Endothelial cell of umbilical vein (primary cell): ENCODE measurements at regions not wholly inside any gene's neighbourhood (a gene's known extent, or its start where the extent isn't known, plus 50 kb on each side); places are given as distances from the start of the nearest gene placed in this dataset.

Experiments
- BruUV-seq: library from RNA; stranded (reverse); fragments of 400-500 nt; replicated peaks from 2 replicates; lab custom pipeline; 2021; lab: Mats Ljungman, UMichigan
- CTCF ChIA-PET: fragments of 300-600, 350-600 bp; sonication (Branson Sonifier 250); formaldehyde crosslinking; loops from one replicate; lab custom pipeline; 2021; ENCODE audit warnings: antibody characterized with exemption, inconsistent platforms; lab: Charles Lee
- POLR2A ChIA-PET: fragments of 300-600, 350-600 bp; sonication (Branson Sonifier 250); formaldehyde crosslinking; loops from one replicate; lab custom pipeline; 2021; ENCODE audit warnings: antibody characterized with exemption, inconsistent platforms; lab: Charles Lee
- DNase-seq: peaks from one replicate; pipeline ENCODE4 v3.0.0-alpha.2; 2011; ENCODE audit warnings: low read depth, low spot score
- FAIRE-seq: peaks from 2 replicates; lab custom pipeline; 2011; peaks lifted over from hg19 to GRCh38; lab: Jason Lieb, UNC
- H2AFZ ChIP-seq: 2 replicates; pipeline ENCODE4 v1.6.0; 2012; ENCODE audit warnings: low read depth, low read length, control low read depth, inconsistent platforms
- H3K27ac ChIP-seq: 2 replicates; pipeline ENCODE4 v1.5.1; 2011; ENCODE audit warnings: low read depth, mild to moderate bottlenecking, control low read depth, low read length, moderate library complexity; ENCODE audit not compliant: insufficient read depth
- H3K27me3 ChIP-seq, 2 experiments: 2 replicates each; pipeline versions ENCODE4 v1.6.0 to v1.6.1; 2011; ENCODE audit warnings: low read length in 2 of 2, mixed read lengths in 1 of 2; ENCODE audit not compliant: control insufficient read depth in 2 of 2, insufficient read depth in 2 of 2
- H3K36me3 ChIP-seq, 2 experiments: 2 replicates in 1 of 2; 3 replicates in 1 of 2; pipeline ENCODE4 v1.5.1; 2011; ENCODE audit warnings: low read length in 2 of 2, mild to moderate bottlenecking in 1 of 2, moderate library complexity in 1 of 2; ENCODE audit not compliant: control insufficient read depth in 2 of 2, insufficient read depth in 2 of 2; ENCODE audit errors: extremely low read depth in 1 of 2
- H3K4me1 ChIP-seq: 3 replicates; pipeline ENCODE4 v1.5.1; 2011; ENCODE audit warnings: mild to moderate bottlenecking, low read length; ENCODE audit not compliant: control insufficient read depth, insufficient read depth; ENCODE audit errors: extremely low read depth
- H3K4me2 ChIP-seq: 2 replicates; pipeline ENCODE4 v1.6.1; 2011; ENCODE audit warnings: low read length, control low read depth, mixed read lengths; ENCODE audit not compliant: insufficient read depth
- H3K4me3 ChIP-seq, 3 experiments: fragments of 200-600 bp in 1 of 3; sonication (generic), shearing (Covaris generic) in 1 of 3; replicated peaks in 1 of 3; 2 replicates each; pipeline ENCODE4 v1.5.1; 2011 to 2016; ENCODE audit warnings: control low read depth in 3 of 3, low read length in 3 of 3, mild to moderate bottlenecking in 2 of 3, inconsistent platforms in 1 of 3, low read depth in 1 of 3, moderate library complexity in 1 of 3; ENCODE audit not compliant: insufficient read depth in 1 of 3
- H3K79me2 ChIP-seq: 2 replicates; pipeline ENCODE4 v1.6.0; 2012; ENCODE audit warnings: low read length, inconsistent platforms; ENCODE audit not compliant: control insufficient read depth, insufficient read depth
- H3K9ac ChIP-seq: replicated peaks from 2 replicates; pipeline ENCODE3; 2011; ENCODE audit warnings: low read length, control low read depth; ENCODE audit not compliant: insufficient read depth; ENCODE audit errors: extremely low read depth
- H3K9me1 ChIP-seq: replicated peaks from 3 replicates; pipeline ENCODE4 v1.6.0; 2011; ENCODE audit warnings: mild to moderate bottlenecking, low read length; ENCODE audit not compliant: control insufficient read depth, insufficient read depth; ENCODE audit errors: extremely low read depth
- H3K9me3 ChIP-seq: replicated peaks from 2 replicates; pipeline ENCODE4 v1.5.1; 2012; ENCODE audit warnings: low read length, inconsistent platforms; ENCODE audit not compliant: control insufficient read depth, insufficient read depth
- H4K20me1 ChIP-seq: replicated peaks from 2 replicates; pipeline ENCODE3; 2011; ENCODE audit warnings: mild to moderate bottlenecking, low read length; ENCODE audit not compliant: control insufficient read depth, insufficient read depth; ENCODE audit errors: extremely low read depth
- CTCF ChIP-seq, 2 donors: IDR thresholded peaks; 1 replicate in 1 of 2; 2 replicates in 1 of 2; pipeline ENCODE4 v1.5.1; 2011; ENCODE audit warnings: low read length in 2 of 2, mild to moderate bottlenecking in 2 of 2, moderate library complexity in 2 of 2, control low read depth in 1 of 2, inconsistent platforms in 1 of 2, low read depth in 1 of 2; ENCODE audit not compliant: insufficient read depth in 1 of 2; ENCODE audit errors: extremely low read depth in 1 of 2
- EZH2 ChIP-seq: IDR thresholded peaks from 2 replicates; pipeline ENCODE4 v1.6.1; 2012; ENCODE audit warnings: borderline replicate concordance, low read depth, mild to moderate bottlenecking, moderate library complexity, low read length, inconsistent platforms; ENCODE audit not compliant: severe bottlenecking
- FOS ChIP-seq: IDR thresholded peaks from 2 replicates; pipeline ENCODE4 v1.6.1; 2011; ENCODE audit warnings: mild to moderate bottlenecking, low read length, moderate library complexity, borderline replicate concordance; ENCODE audit not compliant: insufficient read depth
- GATA2 ChIP-seq: IDR thresholded peaks from 2 replicates; pipeline ENCODE4 v1.7.0; 2011; ENCODE audit warnings: low read depth, mild to moderate bottlenecking, moderate library complexity, mixed read lengths, low read length; ENCODE audit not compliant: insufficient read length, insufficient read depth
- JUN ChIP-seq: IDR thresholded peaks from 2 replicates; pipeline ENCODE4 v1.6.1; 2011; ENCODE audit warnings: borderline replicate concordance, low read depth; ENCODE audit not compliant: insufficient read length, insufficient read depth
- MAX ChIP-seq: IDR thresholded peaks from 2 replicates; pipeline ENCODE4 v1.6.1; 2011; ENCODE audit not compliant: insufficient read depth, insufficient read length
- MYC ChIP-seq: IDR thresholded peaks from one replicate; pipeline ENCODE4 v1.6.1; 2011; ENCODE audit warnings: mild to moderate bottlenecking, low read depth, low read length
- POLR2A ChIP-seq: IDR thresholded peaks from 2 replicates; pipeline ENCODE4 v1.6.1; 2012; ENCODE audit warnings: low read depth, mild to moderate bottlenecking, control low read depth, low read length
- POLR2AphosphoS5 ChIP-seq: IDR thresholded peaks from 2 replicates; pipeline ENCODE4 v1.6.1; 2012; ENCODE audit warnings: low read depth, mild to moderate bottlenecking, control low read depth, low read length, moderate library complexity; ENCODE audit not compliant: insufficient read depth
- dilution Hi-C: fragments of 300-500 bp; cut with MboI; formaldehyde crosslinking; loops from one replicate; pipeline ENCODE4 v1.15.0; 2019; ENCODE audit warnings: low sequenced_read_pairs; ENCODE audit not compliant: extremely low pct_ligation_motif_present
- intact Hi-C: fragments of 100-400 bp; cut with micrococcal nuclease; formaldehyde crosslinking; loops from one replicate; pipeline ENCODE4 v1.10.0; 2022

- CTCF ChIA-PET = no interaction called here
- no peak overlapping the region for H2AFZ ChIP-seq
- no TSS peak for BruUV-seq
- FAIRE-seq (no peak), DNase-seq (no peak)
- no peak overlapping the region for H3K4me3 ChIP-seq
- dilution Hi-C loops (no loop called here), intact Hi-C loops (no loop called here)
- H4K20me1 ChIP-seq = no peaks in the 10 kb centered on the region
- H3K36me3 ChIP-seq = no peaks in the 10 kb centered on the region
- H3K9me1 ChIP-seq = no peaks in the 10 kb centered on the region
- H3K27me3 ChIP-seq = peaks cover 2 to 9% of the 10 kb centered on the region in 2 experiments
- H3K9me3 ChIP-seq = no peaks in the 10 kb centered on the region
- no peaks in the 10 kb centered on the region for H3K4me1 ChIP-seq
- POLR2A ChIA-PET = no interaction called here
- no peaks in the 10 kb centered on the region for H3K79me2 ChIP-seq
- no peak for TF ChIP-seq JUN
- no peak for TF ChIP-seq CTCF (IDR thresholded peaks at IDR 0.05; ENCODE audit: extremely low read depth in 1 of 2, insufficient read depth in 1 of 2, low read depth in 1 of 2, low read length in 2 of 2)
- no peak for TF ChIP-seq GATA2
- TF ChIP-seq MAX = no peak
- no peak for TF ChIP-seq POLR2AphosphoS5
- TF ChIP-seq POLR2A = no peak
- TF ChIP-seq FOS = no peak
- no peak for TF ChIP-seq EZH2
- no peak for TF ChIP-seq MYC
- H3K27ac ChIP-seq = no peak overlapping the region
- no peak overlapping the region for H3K4me2 ChIP-seq
- H3K9ac ChIP-seq = no peak overlapping the region
These were observed 118.4 kb upstream of the TNR start for GRCh38 chr1:175861626-175862367.
